8988T (cell line): ENCODE measurements at regions not wholly inside any gene's neighbourhood (a gene's known extent, or its start where the extent isn't known, plus 50 kb on each side); places are given as distances from the start of the nearest gene placed in this dataset.

Experiments used
- DNase-seq: peaks from one replicate; pipeline ENCODE4 v3.0.0; 2011

- no peak for DNase-seq
Measured at GRCh38 chr6:139653111-139653510, 278.7 kb upstream of the CITED2 start.

GRCh38 chr6:139650941-139651340, 276.5 kb upstream of the CITED2 start:
- no peak for DNase-seq

GRCh38 chr6:139649732-139650131, 275.3 kb upstream of the CITED2 start:
- DNase-seq = no peak

GRCh38 chr6:139649128-139649527, 274.7 kb upstream of the CITED2 start:
- DNase-seq = no peak

GRCh38 chr6:139648430-139649000, 274.1 kb upstream of the CITED2 start:
- no peak for DNase-seq

- DNase-seq = no peak
Measured at GRCh38 chr6:139647841-139648240, 273.4 kb upstream of the CITED2 start.

GRCh38 chr6:139647016-139647415, 272.6 kb upstream of the CITED2 start:
- DNase-seq = no peak

- no peak for DNase-seq
Measured at GRCh38 chr6:139644821-139645220, 270.4 kb upstream of the CITED2 start.

GRCh38 chr6:139643986-139644385, 269.5 kb upstream of the CITED2 start:
- DNase-seq = no peak

- DNase-seq = no peak
Measured at GRCh38 chr6:139642346-139642745, 267.9 kb upstream of the CITED2 start.

- no peak for DNase-seq
Measured at GRCh38 chr6:139641376-139641775, 266.9 kb upstream of the CITED2 start.

- DNase-seq = no peak
Measured at GRCh38 chr6:139640921-139641320, 266.5 kb upstream of the CITED2 start.

GRCh38 chr6:139640448-139640847, 266.0 kb upstream of the CITED2 start:
- DNase-seq = no peak

GRCh38 chr6:139639507-139639906, 265.1 kb upstream of the CITED2 start:
- no peak for DNase-seq

- DNase-seq = no peak
Measured at GRCh38 chr6:139638179-139638941, 263.9 kb upstream of the CITED2 start.

GRCh38 chr6:139637766-139638165, 263.3 kb upstream of the CITED2 start:
- no peak for DNase-seq

- DNase-seq = no peak
Measured at GRCh38 chr6:139636391-139636790, 261.9 kb upstream of the CITED2 start.

- DNase-seq = no peak
Measured at GRCh38 chr6:139635401-139636130, 261.1 kb upstream of the CITED2 start.

GRCh38 chr6:139632840-139633239, 258.4 kb upstream of the CITED2 start:
- no peak for DNase-seq

GRCh38 chr6:139628270-139628669, 253.8 kb upstream of the CITED2 start:
- DNase-seq = no peak

GRCh38 chr6:139627091-139627490, 252.6 kb upstream of the CITED2 start:
- DNase-seq = no peak

- DNase-seq = no peak
Measured at GRCh38 chr6:139625998-139626975, 251.8 kb upstream of the CITED2 start.
